Epithelial cell of esophagus (primary cell): ENCODE measurements at regions not wholly inside any gene's neighbourhood (a gene's known extent, or its start where the extent isn't known, plus 50 kb on each side); places are given as distances from the start of the nearest gene placed in this dataset.

Experiments
- DNase-seq: peaks from one replicate; pipeline ENCODE4 v3.0.0; 2010; ENCODE audit warnings: low read depth
- H3K4me3 ChIP-seq: 2 replicates; pipeline ENCODE4 v1.5.1; 2011; ENCODE audit warnings: mild to moderate bottlenecking, low read length, control low read depth
- CTCF ChIP-seq: IDR thresholded peaks from 2 replicates; pipeline ENCODE4 v1.5.1; 2011; ENCODE audit warnings: low read depth, mild to moderate bottlenecking, low read length, control low read depth, inconsistent platforms; ENCODE audit not compliant: insufficient read depth; ENCODE audit errors: missing control alignments

GRCh38 chr10:53598914-53599313, 826.3 kb upstream of the MBL2 start:
- TF ChIP-seq CTCF, result no peak
- peak; percentile 93 for DNase-seq
- no peak overlapping the region for H3K4me3 ChIP-seq

DNA sequence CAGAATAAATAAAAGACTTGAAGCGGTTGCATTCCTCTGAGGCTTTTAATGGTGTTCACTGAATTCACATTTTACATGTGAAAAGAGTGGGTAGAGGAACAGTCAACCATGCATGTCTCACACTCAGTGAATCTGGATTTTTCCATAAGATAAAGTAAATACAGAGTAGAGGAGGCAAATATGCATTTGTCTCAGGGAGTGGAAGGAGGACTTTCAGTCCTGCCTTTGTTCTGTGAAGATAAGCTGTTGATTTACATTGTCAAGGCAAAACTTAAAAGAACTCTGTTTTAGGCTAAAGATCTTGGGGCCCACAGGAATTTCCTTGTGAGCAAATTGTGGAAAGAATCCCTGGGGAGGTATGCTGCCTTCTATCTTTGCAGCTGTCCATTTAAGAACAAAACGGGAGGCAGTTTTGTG, 825.3 kb upstream of the MBL2 start:
- no peak for TF ChIP-seq CTCF
- H3K4me3 ChIP-seq, result no peak overlapping the region
- DNase-seq, result no peak

GRCh38 chr10:53580465-53580864, 807.9 kb upstream of the MBL2 start:
- no peak overlapping the region for H3K4me3 ChIP-seq
- no peak for DNase-seq
- peak; percentile 20 for TF ChIP-seq CTCF

DNA sequence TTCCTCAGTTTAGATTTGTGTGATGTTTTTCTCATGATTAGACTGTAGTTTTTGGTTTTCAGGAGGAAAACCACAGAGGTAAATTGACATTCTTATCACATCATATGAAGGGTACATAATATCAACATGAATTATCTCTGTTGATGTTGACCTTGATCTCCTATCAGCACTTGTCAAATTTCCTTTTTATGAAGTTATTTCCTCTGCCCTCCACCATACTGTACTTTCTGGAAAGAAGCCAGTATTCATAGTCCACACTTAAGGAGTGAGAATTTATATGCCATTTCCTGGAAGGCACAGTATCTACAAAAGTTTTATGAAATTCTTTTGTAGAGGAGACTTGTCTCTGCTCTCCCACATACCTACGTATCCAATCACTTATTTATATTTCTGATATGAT, 807.2 kb upstream of the MBL2 start:
- DNase-seq, result no peak
- H3K4me3 ChIP-seq, result no peak overlapping the region
- TF ChIP-seq CTCF, result no peak

DNA sequence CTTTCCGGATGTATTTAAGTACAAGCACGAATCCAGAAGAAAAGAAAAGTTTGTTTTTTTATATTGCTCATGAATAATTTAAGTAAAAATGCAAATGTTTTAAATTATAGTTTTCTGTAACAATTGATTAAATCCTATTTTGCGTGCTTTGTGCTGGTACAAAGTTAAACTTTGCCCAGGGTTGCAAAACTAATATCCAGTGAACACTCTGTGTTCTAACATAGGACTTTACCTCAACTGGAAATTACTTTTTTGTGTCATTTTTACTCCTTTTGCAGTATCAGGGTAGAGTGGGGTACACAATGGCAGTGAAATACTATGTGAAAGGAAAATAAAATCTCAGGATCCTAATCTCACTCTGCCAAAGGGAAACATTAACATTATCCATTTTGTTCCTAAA, 801.4 kb upstream of the MBL2 start:
- no peak for DNase-seq
- no peak for TF ChIP-seq CTCF
- H3K4me3 ChIP-seq, result no peak overlapping the region

- no peak for DNase-seq
- H3K4me3 ChIP-seq, result no peak overlapping the region
- TF ChIP-seq CTCF, result no peak
Measured at GRCh38 chr10:53573498-53573897, 800.9 kb upstream of the MBL2 start.

- H3K4me3 ChIP-seq, result no peak overlapping the region
- TF ChIP-seq CTCF, result no peak
- no peak for DNase-seq
Measured at GRCh38 chr10:53572799-53573198, 800.2 kb upstream of the MBL2 start.
